ENCODE measurements at regions not wholly inside any gene's neighbourhood (a gene's known extent, or its start where the extent isn't known, plus 50 kb on each side); places are given as distances from the start of the nearest gene placed in this dataset.

- TF ChIP-seq CTCF (conservative IDR thresholded peaks at IDR 0.05) = no peak
- no peak for TF ChIP-seq ZFX (IDR thresholded peaks at IDR 0.05)
Observed at GRCh38 chr6:170164271-170164900, 126.5 kb downstream of the DLL1 start.

Data from C4-2B (cell line).